ENCODE measurements at regions not wholly inside any gene's neighbourhood (a gene's known extent, or its start where the extent isn't known, plus 50 kb on each side); places are given as distances from the start of the nearest gene placed in this dataset.

- no peak for DNase-seq
These were observed 202.2 kb upstream of the FBXO11 start for GRCh38 chr2:48108455-48108854.

GRCh38 chr2:48109491-48110204 is 203.3 kb upstream of the FBXO11 start:
- no peak for DNase-seq

GRCh38 chr2:48110492-48110891 is 204.0 kb upstream of the FOXN2 start:
- DNase-seq = no peak

- no peak for DNase-seq
These were observed 201.4 kb upstream of the FOXN2 start for GRCh38 chr2:48112911-48113680.

GRCh38 chr2:48113767-48114166 is 200.7 kb upstream of the FOXN2 start:
- DNase-seq = no peak

GRCh38 chr2:48114256-48114655 is 200.2 kb upstream of the FOXN2 start:
- DNase-seq = peak; percentile 49

- no peak for DNase-seq
These were observed 198.0 kb upstream of the FOXN2 start for GRCh38 chr2:48116497-48116896.

- DNase-seq = no peak
These were observed 195.6 kb upstream of the FOXN2 start for GRCh38 chr2:48118895-48119294.

GRCh38 chr2:48120112-48120511 is 194.4 kb upstream of the FOXN2 start:
- no peak for DNase-seq

GRCh38 chr2:48120759-48121242 is 193.7 kb upstream of the FOXN2 start:
- peak; percentile 22 for DNase-seq

GRCh38 chr2:48122166-48122565 is 192.3 kb upstream of the FOXN2 start:
- no peak for DNase-seq

- no peak for DNase-seq
These were observed 189.9 kb upstream of the FOXN2 start for GRCh38 chr2:48124592-48124991.

- DNase-seq = peak; percentile 75
These were observed 188.3 kb upstream of the FOXN2 start for GRCh38 chr2:48126162-48126561.

- no peak for DNase-seq
These were observed 186.8 kb upstream of the FOXN2 start for GRCh38 chr2:48127612-48128191.

GRCh38 chr2:48129293-48129950 is 185.1 kb upstream of the FOXN2 start:
- peak; percentile 63 for DNase-seq

GRCh38 chr2:48131539-48132270 is 182.8 kb upstream of the FOXN2 start:
- peak; percentile 76 for DNase-seq

- DNase-seq = no peak
These were observed 182.2 kb upstream of the FOXN2 start for GRCh38 chr2:48132271-48132625.

- DNase-seq = no peak
These were observed 179.8 kb upstream of the FOXN2 start for GRCh38 chr2:48134704-48135103.

GRCh38 chr2:48135797-48136196 is 178.7 kb upstream of the FOXN2 start:
- DNase-seq = no peak

- no peak for DNase-seq
These were observed 176.7 kb upstream of the FOXN2 start for GRCh38 chr2:48137829-48138228.

- no peak for DNase-seq
These were observed 175.6 kb upstream of the FOXN2 start for GRCh38 chr2:48138898-48139297.

- DNase-seq = no peak
These were observed 173.9 kb upstream of the FOXN2 start for GRCh38 chr2:48140586-48140985.

- DNase-seq = peak; percentile 24
These were observed 169.7 kb upstream of the FOXN2 start for GRCh38 chr2:48144777-48145176.
